ENCODE measurements at regions not wholly inside any gene's neighbourhood (a gene's known extent, or its start where the extent isn't known, plus 50 kb on each side); places are given as distances from the start of the nearest gene placed in this dataset.

DNA sequence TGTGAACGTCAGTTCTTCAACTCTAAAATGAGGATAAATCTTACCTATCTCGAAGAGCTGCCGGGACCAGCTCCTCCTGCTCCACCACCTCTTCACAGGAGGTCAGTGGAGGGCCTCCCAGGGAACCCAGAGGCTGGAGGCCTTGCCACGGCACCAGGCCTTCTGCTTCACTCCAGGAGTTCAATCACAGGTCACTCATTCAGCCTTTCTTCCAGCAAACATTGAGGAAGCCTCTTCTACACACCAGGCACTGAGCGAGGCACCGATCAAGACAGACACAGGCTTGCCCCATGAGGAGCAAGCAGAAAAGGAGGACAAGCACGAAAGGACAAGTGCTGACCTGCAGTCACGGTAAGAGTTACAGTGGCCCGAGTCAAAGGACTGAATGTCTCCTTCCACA is 64.8 kb upstream of the WNT11 start:
- Histone ChIP-seq H3K4me3 (ENCODE audit: low read depth, low read length, poor library complexity, severe bottlenecking) (no peak overlapping the region), H3K27me3 (ENCODE audit: insufficient read depth, low read length) (peaks cover 16% of the 10 kb centered on the region), H3K9me2 (ENCODE audit: low read depth, low read length) (no peaks in the 10 kb centered on the region), H4K20me1 (ENCODE audit: insufficient read depth, low read length) (no peaks in the 10 kb centered on the region), H3K4me2 (ENCODE audit: low read length) (no peak overlapping the region), H3K36me3 (ENCODE audit: insufficient read depth, low read length) (no peaks in the 10 kb centered on the region), H3K79me2 (ENCODE audit: insufficient read depth, low read length) (no peaks in the 10 kb centered on the region), H3K9ac (ENCODE audit: low read length) (no peak overlapping the region), H3K4me1 (ENCODE audit: insufficient read depth, low read length, severe bottlenecking) (no peaks in the 10 kb centered on the region), H3K27ac (ENCODE audit: low read depth, low read length, poor library complexity, severe bottlenecking) (no peak overlapping the region), H2AFZ (ENCODE audit: low read length) (no peak overlapping the region), H3F3A (ENCODE audit: insufficient read depth, low read length) (no peaks in the 10 kb centered on the region), H3K9me3 (ENCODE audit: low read length) (no peaks in the 10 kb centered on the region)
- no peak for TF ChIP-seq EZH2 (IDR thresholded peaks at IDR 0.05; ENCODE audit: borderline replicate concordance, low read length)

DNA sequence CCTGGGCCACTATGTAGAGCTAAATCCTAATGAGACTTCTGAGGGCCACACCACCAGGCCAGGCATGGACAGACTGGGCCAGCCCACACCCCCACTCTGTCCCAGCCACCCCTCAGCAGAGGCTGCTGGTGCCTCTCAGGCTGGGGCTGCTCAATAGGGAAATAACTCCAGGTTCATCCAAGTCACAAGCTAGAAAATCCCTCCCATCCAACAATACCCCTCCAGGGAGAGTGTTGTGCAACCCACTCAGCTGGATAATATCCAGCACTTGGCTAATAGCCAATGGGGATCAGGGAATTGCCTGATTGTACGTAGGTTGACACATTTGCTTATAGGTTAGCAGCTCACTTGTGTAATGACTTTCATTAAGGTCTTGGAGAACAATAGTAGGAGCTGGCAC is 64.1 kb upstream of the WNT11 start:
- Histone ChIP-seq H3K4me1 (ENCODE audit: insufficient read depth, low read length, severe bottlenecking) (no peaks in the 10 kb centered on the region), H3K27me3 (ENCODE audit: insufficient read depth, low read length) (peaks cover 13% of the 10 kb centered on the region), H3K4me3 (ENCODE audit: low read depth, low read length, poor library complexity, severe bottlenecking) (no peak overlapping the region), H3K4me2 (ENCODE audit: low read length) (no peak overlapping the region), H4K20me1 (ENCODE audit: insufficient read depth, low read length) (no peaks in the 10 kb centered on the region), H3K27ac (ENCODE audit: low read depth, low read length, poor library complexity, severe bottlenecking) (no peak overlapping the region), H3K9ac (ENCODE audit: low read length) (no peak overlapping the region), H3K9me2 (ENCODE audit: low read depth, low read length) (no peaks in the 10 kb centered on the region), H2AFZ (ENCODE audit: low read length) (no peak overlapping the region), H3K9me3 (ENCODE audit: low read length) (no peaks in the 10 kb centered on the region), H3K36me3 (ENCODE audit: insufficient read depth, low read length) (no peaks in the 10 kb centered on the region), H3F3A (ENCODE audit: insufficient read depth, low read length) (no peaks in the 10 kb centered on the region), H3K79me2 (ENCODE audit: insufficient read depth, low read length) (no peaks in the 10 kb centered on the region)
- no peak for TF ChIP-seq EZH2 (IDR thresholded peaks at IDR 0.05; ENCODE audit: borderline replicate concordance, low read length)
- TF ChIP-seq, protein P1, sequence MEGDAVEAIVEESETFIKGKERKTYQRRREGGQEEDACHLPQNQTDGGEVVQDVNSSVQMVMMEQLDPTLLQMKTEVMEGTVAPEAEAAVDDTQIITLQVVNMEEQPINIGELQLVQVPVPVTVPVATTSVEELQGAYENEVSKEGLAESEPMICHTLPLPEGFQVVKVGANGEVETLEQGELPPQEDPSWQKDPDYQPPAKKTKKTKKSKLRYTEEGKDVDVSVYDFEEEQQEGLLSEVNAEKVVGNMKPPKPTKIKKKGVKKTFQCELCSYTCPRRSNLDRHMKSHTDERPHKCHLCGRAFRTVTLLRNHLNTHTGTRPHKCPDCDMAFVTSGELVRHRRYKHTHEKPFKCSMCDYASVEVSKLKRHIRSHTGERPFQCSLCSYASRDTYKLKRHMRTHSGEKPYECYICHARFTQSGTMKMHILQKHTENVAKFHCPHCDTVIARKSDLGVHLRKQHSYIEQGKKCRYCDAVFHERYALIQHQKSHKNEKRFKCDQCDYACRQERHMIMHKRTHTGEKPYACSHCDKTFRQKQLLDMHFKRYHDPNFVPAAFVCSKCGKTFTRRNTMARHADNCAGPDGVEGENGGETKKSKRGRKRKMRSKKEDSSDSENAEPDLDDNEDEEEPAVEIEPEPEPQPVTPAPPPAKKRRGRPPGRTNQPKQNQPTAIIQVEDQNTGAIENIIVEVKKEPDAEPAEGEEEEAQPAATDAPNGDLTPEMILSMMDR (IDR thresholded peaks at IDR 0.05; ENCODE audit: low read length) = no peak

DNA sequence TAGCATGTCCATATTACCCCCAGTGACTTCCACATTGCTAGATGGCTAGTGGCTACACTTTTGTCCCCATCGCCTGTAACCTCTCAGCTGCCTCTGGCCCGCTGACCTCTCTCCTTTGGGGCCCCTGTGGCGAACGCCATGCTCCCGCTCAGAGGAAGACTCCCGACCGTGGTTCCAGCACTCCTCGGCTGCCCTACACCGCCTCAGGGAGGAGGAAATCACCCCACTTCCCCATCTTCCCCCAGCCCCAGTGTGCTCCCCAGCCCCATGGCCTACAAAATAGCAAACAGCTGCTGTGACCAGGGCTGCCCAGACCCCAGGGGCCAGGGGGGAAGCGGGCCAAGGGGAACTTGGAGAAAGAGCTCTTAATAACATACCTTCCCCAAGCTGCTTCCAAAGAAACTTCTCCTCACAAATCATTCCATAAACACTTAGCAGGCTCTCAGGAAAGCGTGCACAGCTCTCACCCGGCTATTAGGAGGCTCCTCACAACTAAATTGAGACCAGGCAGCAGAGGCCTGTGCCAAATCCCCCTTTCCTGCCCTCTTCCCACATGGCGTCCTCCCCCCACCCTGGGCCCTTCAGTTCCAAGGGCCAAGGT is 63.5 kb upstream of the WNT11 start:
- H3K9me3 ChIP-seq (ENCODE audit: low read length) = no peaks in the 10 kb centered on the region
- H3K4me2 ChIP-seq (ENCODE audit: low read length) = no peak overlapping the region
- peaks cover 9% of the 10 kb centered on the region for H3K27me3 ChIP-seq (ENCODE audit: insufficient read depth, low read length)
- no peaks in the 10 kb centered on the region for H3F3A ChIP-seq (ENCODE audit: insufficient read depth, low read length)
- H3K27ac ChIP-seq (ENCODE audit: low read depth, low read length, poor library complexity, severe bottlenecking) = no peak overlapping the region
- H3K4me1 ChIP-seq (ENCODE audit: insufficient read depth, low read length, severe bottlenecking) = no peaks in the 10 kb centered on the region
- no peak overlapping the region for H3K4me3 ChIP-seq (ENCODE audit: low read depth, low read length, poor library complexity, severe bottlenecking)
- no peak overlapping the region for H2AFZ ChIP-seq (ENCODE audit: low read length)
- TF ChIP-seq, protein P1 (IDR thresholded peaks at IDR 0.05; ENCODE audit: low read length) = no peak
- TF ChIP-seq EZH2 (IDR thresholded peaks at IDR 0.05; ENCODE audit: borderline replicate concordance, low read length) = no peak
- H3K9ac ChIP-seq (ENCODE audit: low read length) = no peak overlapping the region
- no peaks in the 10 kb centered on the region for H3K36me3 ChIP-seq (ENCODE audit: insufficient read depth, low read length)
- H3K9me2 ChIP-seq (ENCODE audit: low read depth, low read length) = no peaks in the 10 kb centered on the region
- no peaks in the 10 kb centered on the region for H3K79me2 ChIP-seq (ENCODE audit: insufficient read depth, low read length)
- H4K20me1 ChIP-seq (ENCODE audit: insufficient read depth, low read length) = no peaks in the 10 kb centered on the region

DNA sequence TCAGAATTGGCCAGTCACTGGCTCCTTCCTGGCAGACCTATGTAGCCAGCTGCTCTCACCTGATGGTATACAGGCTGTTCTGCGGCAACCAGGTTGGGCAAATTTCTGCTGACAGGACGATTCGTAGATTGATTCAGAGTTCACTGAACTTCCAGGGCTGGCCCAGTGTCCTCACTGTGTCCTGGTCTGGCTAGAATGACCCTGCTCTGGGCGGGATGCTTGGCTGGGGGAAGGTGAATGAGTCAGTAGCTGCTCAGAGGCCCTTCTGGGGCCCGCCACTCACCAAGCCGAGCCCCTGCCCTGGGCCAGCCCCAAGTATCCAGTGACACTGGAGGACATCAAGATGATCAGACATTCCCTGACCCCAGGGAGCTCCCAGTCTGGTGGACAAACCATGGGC is 62.9 kb upstream of the WNT11 start:
- Histone ChIP-seq H3K9ac (ENCODE audit: low read length) (no peak overlapping the region), H3K79me2 (ENCODE audit: insufficient read depth, low read length) (no peaks in the 10 kb centered on the region), H3K9me3 (ENCODE audit: low read length) (no peaks in the 10 kb centered on the region), H2AFZ (ENCODE audit: low read length) (no peak overlapping the region), H3K27me3 (ENCODE audit: insufficient read depth, low read length) (peaks cover 5% of the 10 kb centered on the region), H3K4me1 (ENCODE audit: insufficient read depth, low read length, severe bottlenecking) (no peaks in the 10 kb centered on the region), H3F3A (ENCODE audit: insufficient read depth, low read length) (no peaks in the 10 kb centered on the region), H3K9me2 (ENCODE audit: low read depth, low read length) (no peaks in the 10 kb centered on the region), H4K20me1 (ENCODE audit: insufficient read depth, low read length) (no peaks in the 10 kb centered on the region), H3K4me3 (ENCODE audit: low read depth, low read length, poor library complexity, severe bottlenecking) (no peak overlapping the region), H3K27ac (ENCODE audit: low read depth, low read length, poor library complexity, severe bottlenecking) (no peak overlapping the region), H3K4me2 (ENCODE audit: low read length) (no peak overlapping the region), H3K36me3 (ENCODE audit: insufficient read depth, low read length) (no peaks in the 10 kb centered on the region)
- no peak for TF ChIP-seq EZH2 (IDR thresholded peaks at IDR 0.05; ENCODE audit: borderline replicate concordance, low read length)
- TF ChIP-seq, protein P1 (IDR thresholded peaks at IDR 0.05; ENCODE audit: low read length) = no peak

All from OCI-LY1 (cell line).